DND-41 (cell line): ENCODE measurements at regions not wholly inside any gene's neighbourhood (a gene's known extent, or its start where the extent isn't known, plus 50 kb on each side); places are given as distances from the start of the nearest gene placed in this dataset.
A peak's percentile ranks its signal among the peaks of the same experiment; 100 is the strongest.

ENCODE experiments used
- ATAC-seq: fragments of 200-7000 bp; cut with Tn5 transposase; 3 replicates; pipeline ENCODE4 v1.9.1; 2021; ENCODE audit warnings: low read depth; ENCODE audit not compliant: insufficient read depth
- DNase-seq: peaks from one replicate; pipeline ENCODE4 v3.0.0-alpha.2; 2020
- H2AFZ ChIP-seq: 2 replicates; pipeline ENCODE4 v1.6.0; 2012; ENCODE audit warnings: low read depth, low read length
- H3K27ac ChIP-seq: 2 replicates; pipeline ENCODE4 v1.5.1; 2012; ENCODE audit warnings: low read length, inconsistent platforms
- H3K27me3 ChIP-seq: fragments of 200-600 bp; sonication (generic); 2 replicates; pipeline ENCODE4 v1.6.0; 2012; ENCODE audit warnings: low read length, mild to moderate bottlenecking, inconsistent platforms; ENCODE audit not compliant: insufficient read depth, poor library complexity
- H3K36me3 ChIP-seq: 2 replicates; pipeline ENCODE4 v1.5.1; 2012; ENCODE audit warnings: low read length, inconsistent platforms; ENCODE audit not compliant: insufficient read depth
- H3K4me1 ChIP-seq: 2 replicates; pipeline ENCODE4 v1.5.1; 2012; ENCODE audit warnings: mild to moderate bottlenecking, low read length; ENCODE audit not compliant: insufficient read depth
- H3K4me2 ChIP-seq: 2 replicates; pipeline ENCODE4 v1.6.0; 2012; ENCODE audit warnings: mild to moderate bottlenecking, moderate library complexity, low read length, inconsistent platforms; ENCODE audit not compliant: insufficient read depth
- H3K4me3 ChIP-seq, 2 experiments: fragments of 200-600 bp in 1 of 2; shearing (Covaris generic) in 1 of 2; 2 replicates each; pipeline ENCODE4 v1.5.1; 2012 to 2016; ENCODE audit warnings: inconsistent platforms in 2 of 2, low read length in 2 of 2, mild to moderate bottlenecking in 2 of 2, low read depth in 1 of 2, moderate library complexity in 1 of 2
- H3K79me2 ChIP-seq: 2 replicates; pipeline ENCODE4 v1.6.0; 2012; ENCODE audit warnings: low read length, inconsistent platforms; ENCODE audit not compliant: insufficient read depth
- H3K9ac ChIP-seq: 2 replicates; pipeline ENCODE4 v1.6.0; 2012; ENCODE audit warnings: low read depth, mild to moderate bottlenecking, inconsistent platforms, low read length, moderate library complexity
- H3K9me3 ChIP-seq: 2 replicates; pipeline ENCODE4 v1.5.1; 2012; ENCODE audit warnings: low read length, moderate library complexity, mild to moderate bottlenecking, inconsistent platforms; ENCODE audit not compliant: insufficient read depth, severe bottlenecking
- H4K20me1 ChIP-seq: 2 replicates; pipeline ENCODE4 v1.6.0; 2012; ENCODE audit warnings: low read length; ENCODE audit not compliant: insufficient read depth
- CTCF ChIP-seq: IDR thresholded peaks from 2 replicates; pipeline ENCODE4 v1.5.1; 2012; ENCODE audit warnings: borderline replicate concordance, low read length, moderate library complexity, mild to moderate bottlenecking; ENCODE audit not compliant: poor library complexity, severe bottlenecking; ENCODE audit errors: extremely low read depth
- EZH2 ChIP-seq: IDR thresholded peaks from 3 replicates; pipeline ENCODE4 v1.6.1; 2012; ENCODE audit warnings: borderline replicate concordance, low read depth, mild to moderate bottlenecking, moderate library complexity, low read length, inconsistent platforms; ENCODE audit not compliant: severe bottlenecking

DNA sequence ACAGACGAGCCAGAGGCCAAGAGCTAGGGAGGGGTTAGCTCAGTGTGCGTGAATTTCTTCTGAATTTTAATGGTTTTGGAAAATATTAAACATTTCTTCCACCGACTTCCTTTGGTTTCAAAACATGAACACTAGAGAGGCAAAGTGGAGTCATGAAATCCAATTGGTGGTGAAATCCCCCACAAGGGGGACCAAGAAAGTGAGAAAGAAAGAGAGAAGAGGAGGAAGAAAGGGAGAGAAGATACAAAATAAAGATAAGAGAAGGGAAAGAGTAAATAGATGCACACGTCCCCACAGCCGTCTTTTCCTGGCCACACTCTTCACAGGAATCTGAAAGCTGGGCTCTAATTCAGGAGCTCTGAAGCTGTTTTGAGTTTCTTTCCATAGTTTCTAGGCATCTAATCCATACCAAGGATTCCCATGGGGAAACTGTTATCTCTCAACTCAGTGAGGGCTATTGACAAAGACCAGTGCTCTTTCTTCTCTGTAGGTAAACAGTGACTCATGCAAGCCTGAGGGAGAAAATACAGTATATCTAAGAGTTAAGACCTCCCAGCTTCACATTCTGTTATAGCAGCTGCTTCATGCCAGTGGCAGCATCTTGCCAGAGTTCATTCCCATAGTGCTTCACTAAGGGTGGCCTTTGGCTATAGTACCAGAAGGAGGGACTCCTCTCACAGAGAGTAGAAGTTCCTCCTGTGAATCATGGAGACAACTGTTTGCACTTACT, 115.8 kb upstream of the LIFR start:
- Histone ChIP-seq H3K27me3 (peaks cover 5% of the 10 kb centered on the region), H4K20me1 (no peaks in the 10 kb centered on the region), H3K4me3 (no peak overlapping the region), H3K79me2 (no peaks in the 10 kb centered on the region), H3K27ac (no peak overlapping the region), H3K9me3 (no peaks in the 10 kb centered on the region), H3K36me3 (no peaks in the 10 kb centered on the region), H3K9ac (no peak overlapping the region), H3K4me2 (no peak overlapping the region), H2AFZ (no peak overlapping the region), H3K4me1 (no peaks in the 10 kb centered on the region)
- DNase-seq: no peak
- ATAC-seq: no peak
- TF ChIP-seq CTCF (no peak), EZH2 (no peak)

DNA sequence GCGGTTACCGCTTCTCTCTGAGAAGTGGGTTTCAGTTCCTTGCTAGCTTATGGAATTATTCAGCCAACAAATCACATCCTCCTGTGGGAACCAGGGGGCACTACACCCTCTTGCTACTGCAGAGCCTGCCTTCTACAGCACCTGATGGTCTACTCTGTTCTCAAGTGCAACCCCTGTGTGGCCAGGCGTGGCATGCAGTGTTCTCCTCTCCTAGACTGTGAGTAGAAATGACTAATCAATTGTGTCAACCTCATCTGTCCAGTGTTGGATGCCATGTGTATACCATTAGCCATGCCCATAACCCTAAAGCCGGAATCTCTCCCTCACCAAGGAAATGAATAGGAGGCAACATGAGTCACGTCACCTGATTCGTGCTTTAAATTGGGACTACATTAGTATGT, 117.2 kb upstream of the LIFR start:
- ATAC-seq: no peak
- no peaks in the 10 kb centered on the region for H3K4me1 ChIP-seq
- H2AFZ ChIP-seq: no peak overlapping the region
- no peak overlapping the region for H3K4me3 ChIP-seq
- no peaks in the 10 kb centered on the region for H4K20me1 ChIP-seq
- DNase-seq: no peak
- no peak overlapping the region for H3K27ac ChIP-seq
- TF ChIP-seq CTCF: peak; percentile 11
- TF ChIP-seq EZH2: no peak
- no peak overlapping the region for H3K4me2 ChIP-seq
- peaks cover under 1% of the 10 kb centered on the region for H3K27me3 ChIP-seq
- no peaks in the 10 kb centered on the region for H3K79me2 ChIP-seq
- H3K36me3 ChIP-seq: no peaks in the 10 kb centered on the region
- no peaks in the 10 kb centered on the region for H3K9me3 ChIP-seq
- no peak overlapping the region for H3K9ac ChIP-seq

- no peaks in the 10 kb centered on the region for H3K9me3 ChIP-seq
- H3K4me1 ChIP-seq: no peaks in the 10 kb centered on the region
- TF ChIP-seq EZH2 (no peak), CTCF (no peak)
- H2AFZ ChIP-seq: no peak overlapping the region
- H3K9ac ChIP-seq: no peak overlapping the region
- no peaks in the 10 kb centered on the region for H3K36me3 ChIP-seq
- H3K27ac ChIP-seq: no peak overlapping the region
- DNase-seq (no peak), ATAC-seq (no peak)
- H3K4me3 ChIP-seq: no peak overlapping the region
- H3K4me2 ChIP-seq: no peak overlapping the region
- no peaks in the 10 kb centered on the region for H3K27me3 ChIP-seq
- no peaks in the 10 kb centered on the region for H4K20me1 ChIP-seq
- H3K79me2 ChIP-seq: no peaks in the 10 kb centered on the region
These were observed 119.0 kb upstream of the LIFR start for GRCh38 chr5:38675443-38675842.
